Breast epithelium (tissue), 3 donors: ENCODE measurements at regions not wholly inside any gene's neighbourhood (a gene's known extent, or its start where the extent isn't known, plus 50 kb on each side); places are given as distances from the start of the nearest gene placed in this dataset.

ENCODE experiments used
- CTCF ChIP-seq, 3 donors: fragments of 450-650 bp; IDR thresholded peaks; one replicate each; pipeline ENCODE4 v1.5.1; 2016 to 2017; ENCODE audit warnings: antibody characterized with exemption in 3 of 3, mild to moderate bottlenecking in 3 of 3, moderate library complexity in 3 of 3
- POLR2A ChIP-seq: fragments of 450-650 bp; IDR thresholded peaks from one replicate; pipeline ENCODE4 v1.6.1; 2016; ENCODE audit warnings: antibody characterized with exemption, mild to moderate bottlenecking, moderate library complexity
- POLR2AphosphoS5 ChIP-seq, 3 donors: sonication (generic); formaldehyde crosslinking; IDR thresholded peaks; one replicate each; pipeline ENCODE4 v1.6.1; 2017; ENCODE audit warnings: antibody characterized with exemption in 3 of 3

- TF ChIP-seq CTCF (IDR thresholded peaks at IDR 0.05) = no peak
- TF ChIP-seq POLR2A = no peak
- no peak for TF ChIP-seq POLR2AphosphoS5 (IDR thresholded peaks at IDR 0.05)
Observed at GRCh38 chr7:46819819-46820218, 762.1 kb downstream of the TNS3 start.
